ENCODE measurements at regions not wholly inside any gene's neighbourhood (a gene's known extent, or its start where the extent isn't known, plus 50 kb on each side); places are given as distances from the start of the nearest gene placed in this dataset.

GRCh38 chr18:10077986-10078385 is 164.2 kb downstream of the VAPA start (continued):
- TF ChIP-seq EGR2 (tag by site-specific recombination; IDR thresholded peaks at IDR 0.05; ENCODE audit: low read depth), result no peak
- no peak for TF ChIP-seq ZBTB7A (tag by site-specific recombination; IDR thresholded peaks at IDR 0.05; ENCODE audit: low read depth)
- no peak for TF ChIP-seq ZNF626 (tag by site-specific recombination; IDR thresholded peaks at IDR 0.05)
- TF ChIP-seq WT1 (tag by site-specific recombination; IDR thresholded peaks at IDR 0.05), result no peak
- no peak for TF ChIP-seq ZNF324 (tag by site-specific recombination; IDR thresholded peaks at IDR 0.05)
- no peak for TF ChIP-seq ZNF560 (tag by site-specific recombination; IDR thresholded peaks at IDR 0.05; ENCODE audit: borderline replicate concordance)

- no peak overlapping the region for H3K4me3 ChIP-seq (ENCODE audit: low read depth, low read length)
- TF ChIP-seq ZNF324 (tag by site-specific recombination; IDR thresholded peaks at IDR 0.05) (no peak), ZNF266 (tag by site-specific recombination; IDR thresholded peaks at IDR 0.05; ENCODE audit: low read depth) (no peak), ZNF335 (tag by site-specific recombination; conservative IDR thresholded peaks at IDR 0.05) (no peak), ZNF529 (tag by site-specific recombination; IDR thresholded peaks at IDR 0.05; ENCODE audit: insufficient replicate concordance) (no peak), ZBTB49 (tag by site-specific recombination; IDR thresholded peaks at IDR 0.05; ENCODE audit: low read depth) (no peak), ZNF530 (tag by site-specific recombination; IDR thresholded peaks at IDR 0.05; ENCODE audit: low read depth) (no peak), ZNF148 (tag by site-specific recombination; IDR thresholded peaks at IDR 0.05; ENCODE audit: borderline replicate concordance) (no peak), FEZF1 (tag by site-specific recombination; IDR thresholded peaks at IDR 0.05) (no peak), ZNF776 (tag by site-specific recombination; IDR thresholded peaks at IDR 0.05; ENCODE audit: borderline replicate concordance) (no peak), ZBTB6 (tag by site-specific recombination; IDR thresholded peaks at IDR 0.05) (no peak), SCRT2 (tag by site-specific recombination; IDR thresholded peaks at IDR 0.05) (no peak), ZSCAN18 (tag by site-specific recombination; IDR thresholded peaks at IDR 0.05) (no peak)
Observed at GRCh38 chr18:10080372-10080771, 166.6 kb downstream of the VAPA start.

More at GRCh38 chr18:10080372-10080771, 166.6 kb downstream of the VAPA start:
- ChIA-PET POLR2A (no interaction called here), CTCF (interaction anchor here (0.6 kb wide), 1 partner anchor 343 kb away, joined by 3 read pairs; no protein-coding TSS in a partner anchor)
- Histone ChIP-seq H3K36me3 (ENCODE audit: control insufficient read depth in 2 of 2, insufficient read depth in 1 of 2, low read length in 2 of 2) (no peaks in the 10 kb centered on the region), H3K4me1 (ENCODE audit: control insufficient read depth, insufficient read depth, low read length) (no peaks in the 10 kb centered on the region), H3K9me3 (ENCODE audit: control insufficient read depth, insufficient read depth, low read depth, low read length) (no peaks in the 10 kb centered on the region), H3K27ac (ENCODE audit: extremely low read depth, low read depth, low read length) (no peak overlapping the region)
